ENCODE measurements at regions not wholly inside any gene's neighbourhood (a gene's known extent, or its start where the extent isn't known, plus 50 kb on each side); places are given as distances from the start of the nearest gene placed in this dataset.

GRCh38 chr5:117077142-117077541 is 502.5 kb upstream of the SEMA6A start:
- Histone ChIP-seq H4K20me1 (ENCODE audit: insufficient read depth) (no peaks in the 10 kb centered on the region), H3K36me3 (ENCODE audit: low read depth) (no peaks in the 10 kb centered on the region), H3K79me2 (ENCODE audit: low read depth) (no peaks in the 10 kb centered on the region), H3K9me2 (ENCODE audit: insufficient read depth) (no peaks in the 10 kb centered on the region), H3K27ac (no peak overlapping the region), H2AFZ (no peak overlapping the region), H3K4me2 (no peak overlapping the region), H3K27me3 (ENCODE audit: insufficient read depth, low read depth) (no peaks in the 10 kb centered on the region), H3K4me1 (replicated peaks; ENCODE audit: insufficient read depth) (no peaks in the 10 kb centered on the region), H3K4me3 (no peak overlapping the region), H3F3A (ENCODE audit: insufficient read depth, low read depth) (no peaks in the 10 kb centered on the region), H3K9me3 (ENCODE audit: insufficient read depth, low read depth) (no peaks in the 10 kb centered on the region)
- no TSS peak for BruUV-seq (replicated peaks)
- DNase-seq = no peak
- CTCF ChIA-PET = no interaction called here
- POLR2A ChIA-PET (ENCODE audit: unreplicated experiment) = no interaction called here
- intact Hi-C loops (cut with micrococcal nuclease; ENCODE audit: unreplicated experiment) = no loop called here
- TF ChIP-seq EZH2 (IDR thresholded peaks at IDR 0.05; ENCODE audit: low read depth) (no peak), CTCF (conservative IDR thresholded peaks at IDR 0.05) (peak; percentile 51)

- Histone ChIP-seq H3K27me3 (ENCODE audit: insufficient read depth, low read depth) (0 out of 2 replicates have a peak, but pooled peaks cover 2% of the 10 kb centered on the region), H3K9me3 (ENCODE audit: insufficient read depth, low read depth) (no peaks in the 10 kb centered on the region), H3K9me2 (ENCODE audit: insufficient read depth) (no peaks in the 10 kb centered on the region), H3K4me2 (no peak overlapping the region), H3K36me3 (ENCODE audit: low read depth) (no peaks in the 10 kb centered on the region), H2AFZ (no peak overlapping the region), H4K20me1 (ENCODE audit: insufficient read depth) (no peaks in the 10 kb centered on the region), H3K4me3 (no peak overlapping the region), H3F3A (ENCODE audit: insufficient read depth, low read depth) (no peaks in the 10 kb centered on the region), H3K27ac (no peak overlapping the region), H3K4me1 (replicated peaks; ENCODE audit: insufficient read depth) (no peaks in the 10 kb centered on the region), H3K79me2 (ENCODE audit: low read depth) (no peaks in the 10 kb centered on the region)
- POLR2A ChIA-PET (ENCODE audit: unreplicated experiment) = no interaction called here
- CTCF ChIA-PET = no interaction called here
- intact Hi-C loops (cut with micrococcal nuclease; ENCODE audit: unreplicated experiment) = no loop called here
- BruUV-seq (replicated peaks) = no TSS peak
- TF ChIP-seq CTCF (conservative IDR thresholded peaks at IDR 0.05) (no peak), EZH2 (IDR thresholded peaks at IDR 0.05; ENCODE audit: low read depth) (no peak)
- no peak for DNase-seq
These were observed 497.8 kb upstream of the SEMA6A start for GRCh38 chr5:117072439-117072838.

- H4K20me1 ChIP-seq (ENCODE audit: insufficient read depth) = no peaks in the 10 kb centered on the region
- no peaks in the 10 kb centered on the region for H3K79me2 ChIP-seq (ENCODE audit: low read depth)
- no peaks in the 10 kb centered on the region for H3K36me3 ChIP-seq (ENCODE audit: low read depth)
- CTCF ChIA-PET = no interaction called here
- TF ChIP-seq CTCF (conservative IDR thresholded peaks at IDR 0.05) = no peak
- POLR2A ChIA-PET (ENCODE audit: unreplicated experiment) = no interaction called here
- no peaks in the 10 kb centered on the region for H3K9me2 ChIP-seq (ENCODE audit: insufficient read depth)
- no peak overlapping the region for H3K4me3 ChIP-seq
- intact Hi-C loops (cut with micrococcal nuclease; ENCODE audit: unreplicated experiment) = no loop called here
- no peaks in the 10 kb centered on the region for H3K4me1 ChIP-seq (replicated peaks; ENCODE audit: insufficient read depth)
- no peak overlapping the region for H2AFZ ChIP-seq
- BruUV-seq (replicated peaks) = no TSS peak
- H3K9me3 ChIP-seq (ENCODE audit: insufficient read depth, low read depth) = no peaks in the 10 kb centered on the region
- H3K27ac ChIP-seq = no peak overlapping the region
- 0 out of 2 replicates have a peak, but pooled peaks cover 4% of the 10 kb centered on the region for H3K27me3 ChIP-seq (ENCODE audit: insufficient read depth, low read depth)
- no peak overlapping the region for H3K4me2 ChIP-seq
- DNase-seq = no peak
- no peaks in the 10 kb centered on the region for H3F3A ChIP-seq (ENCODE audit: insufficient read depth, low read depth)
These were observed 491.2 kb upstream of the SEMA6A start for GRCh38 chr5:117065800-117066199.
